NOMO-1 (cell line): ENCODE measurements at regions not wholly inside any gene's neighbourhood (a gene's known extent, or its start where the extent isn't known, plus 50 kb on each side); places are given as distances from the start of the nearest gene placed in this dataset.
"Not testable (repeated sequence)": the region's sequence is repeated elsewhere in the genome, so short reads cannot be mapped to it uniquely, and the experiment has no call there.

ENCODE experiments used
- DNase-seq, 2 experiments: peaks; one replicate each; lab custom pipeline; 2025; ENCODE audit not compliant: unreplicated experiment in 2 of 2; lab: John Stamatoyannopoulos, UW

- DNase-seq = no peak
These were observed 655.2 kb downstream of the FAM133A start for GRCh38 chrX:94329182-94329581.

DNA sequence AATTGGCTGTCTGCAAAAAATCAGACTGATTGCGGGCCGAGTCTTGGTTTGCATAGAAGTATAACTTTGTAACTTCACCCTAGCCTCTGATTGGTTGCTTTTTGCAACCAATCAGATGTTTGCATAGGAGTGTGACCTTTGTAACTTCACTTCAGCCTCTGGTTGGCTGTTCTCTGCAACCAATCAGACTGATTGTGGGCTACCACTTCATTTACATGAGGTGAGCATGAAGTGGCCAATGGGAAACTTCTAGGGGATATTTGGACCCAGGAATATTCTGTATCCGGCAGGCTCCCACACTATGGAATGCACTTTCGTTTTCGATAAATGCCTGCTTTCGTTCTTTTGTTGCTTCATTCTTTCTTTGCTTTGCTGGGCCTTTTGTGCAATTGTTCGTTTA lies 667.7 kb downstream of the FAM133A start:
- DNase-seq = not testable (repeated sequence)

- DNase-seq = no peak
These were observed 687.2 kb downstream of the FAM133A start for GRCh38 chrX:94361241-94361640.

- DNase-seq = no peak
These were observed 691.7 kb downstream of the FAM133A start for GRCh38 chrX:94365736-94366135.

DNA sequence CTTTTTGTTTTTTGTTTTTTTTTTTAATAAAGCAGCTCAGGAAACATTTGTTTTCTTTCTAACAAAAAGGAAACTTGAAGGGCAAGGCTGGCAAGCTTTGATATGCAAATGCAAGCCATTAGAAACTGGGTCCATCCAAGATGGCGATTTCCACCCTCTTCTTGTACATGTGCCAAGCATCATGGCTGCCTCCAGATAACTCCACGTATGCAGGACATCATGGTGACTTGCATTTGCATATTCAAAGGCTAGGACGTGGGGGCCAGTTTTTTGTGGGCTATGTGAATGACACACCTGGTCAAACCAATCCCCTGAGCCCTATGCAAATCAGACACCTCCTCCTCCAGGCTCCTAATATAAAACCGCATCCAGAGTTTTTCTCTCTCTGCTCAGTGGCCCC lies 692.6 kb downstream of the FAM133A start:
- no peak for DNase-seq

- no peak for DNase-seq
These were observed 715.0 kb downstream of the FAM133A start for GRCh38 chrX:94389044-94389443.

- DNase-seq = no peak
These were observed 726.5 kb downstream of the FAM133A start for GRCh38 chrX:94400488-94400887.

GRCh38 chrX:94401426-94401825 lies 727.4 kb downstream of the FAM133A start:
- DNase-seq = no peak

- no peak for DNase-seq
These were observed 740.7 kb downstream of the FAM133A start for GRCh38 chrX:94414746-94415145.

GRCh38 chrX:94418065-94418464 lies 744.1 kb downstream of the FAM133A start:
- DNase-seq = no peak

GRCh38 chrX:94424456-94424855 lies 750.5 kb downstream of the FAM133A start:
- DNase-seq = no peak

- DNase-seq = no peak
These were observed 756.1 kb downstream of the FAM133A start for GRCh38 chrX:94430091-94430490.

GRCh38 chrX:94435799-94436198 lies 761.8 kb downstream of the FAM133A start:
- no peak for DNase-seq

DNA sequence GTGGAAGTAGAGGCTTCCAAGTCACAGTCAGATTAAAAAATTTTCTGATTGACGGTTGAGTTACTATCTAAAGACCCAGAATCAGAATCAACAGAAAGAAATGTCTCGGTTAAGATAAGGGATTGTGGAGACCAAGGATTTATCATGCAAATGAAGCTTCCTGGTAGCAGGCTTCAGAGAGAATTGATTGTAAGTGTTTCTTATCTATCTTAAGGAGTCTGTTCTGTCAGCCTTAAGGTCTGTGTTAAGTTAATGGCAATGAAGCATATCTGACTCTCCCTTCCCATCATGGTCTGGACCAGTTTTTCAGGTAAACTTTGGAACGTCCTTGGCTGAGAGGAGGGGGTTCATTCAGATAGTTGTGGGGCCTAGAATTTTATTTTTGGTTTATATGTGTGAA lies 780.2 kb downstream of the FAM133A start:
- no peak for DNase-seq

DNA sequence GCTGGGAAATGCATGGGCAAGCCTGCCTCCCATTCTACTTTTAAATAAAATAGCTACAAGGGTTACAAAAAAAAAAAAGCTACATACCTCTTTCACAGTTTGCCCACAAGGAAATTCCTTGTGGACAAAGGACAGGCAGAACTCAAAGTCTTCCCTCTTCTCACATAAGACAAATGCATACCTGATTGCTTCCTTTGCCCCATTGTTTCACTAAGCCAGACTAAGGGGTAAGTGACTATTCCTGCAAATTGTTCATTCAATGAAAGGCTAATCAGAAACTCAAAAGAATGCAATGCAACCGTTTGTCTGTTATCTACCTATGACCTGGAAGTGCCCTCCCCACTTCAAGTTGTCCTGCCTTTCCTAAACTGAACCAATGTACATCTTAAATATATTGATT lies 780.6 kb downstream of the FAM133A start:
- DNase-seq = no peak

DNA sequence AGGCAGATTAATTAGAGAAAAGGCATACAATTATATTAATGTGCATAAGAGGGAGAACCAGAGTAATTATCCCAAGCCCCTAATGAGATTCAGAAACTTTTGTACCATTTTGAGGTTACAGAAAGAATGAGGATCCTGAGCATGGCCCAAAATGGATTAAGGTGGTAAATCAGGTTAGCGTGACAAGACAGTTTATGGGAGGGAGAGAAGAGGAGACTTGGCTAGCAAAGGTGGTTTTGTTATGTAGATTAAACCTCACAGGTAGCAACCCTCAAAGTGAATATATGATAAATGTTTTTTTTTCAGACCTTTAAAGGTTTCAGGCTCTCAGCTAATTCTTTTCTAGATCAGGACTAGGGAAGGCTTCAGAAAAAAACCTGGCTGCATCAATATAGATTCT lies 781.8 kb downstream of the FAM133A start:
- no peak for DNase-seq

DNA sequence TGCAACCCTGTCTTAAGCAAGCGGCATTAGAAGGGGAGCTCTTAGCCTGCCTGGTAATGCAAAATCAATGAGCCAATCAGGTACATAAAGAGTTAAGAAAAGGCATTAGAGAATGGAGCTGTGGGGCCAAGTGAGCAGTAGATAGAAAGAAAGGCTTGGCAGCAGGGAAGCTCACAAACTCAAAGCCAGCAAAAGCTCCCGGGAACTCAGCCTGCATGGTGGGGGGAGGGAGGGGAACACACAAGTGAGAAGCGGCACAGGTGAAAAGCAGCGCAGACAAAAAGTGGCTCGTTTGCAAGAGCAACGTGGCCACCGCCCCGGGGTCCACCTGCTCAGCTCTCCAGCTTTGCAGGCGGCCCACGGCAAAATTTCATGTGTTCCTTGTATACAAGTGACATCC lies 818.5 kb downstream of the FAM133A start:
- no peak for DNase-seq

- DNase-seq = no peak
These were observed 819.4 kb downstream of the FAM133A start for GRCh38 chrX:94493405-94493804.

DNA sequence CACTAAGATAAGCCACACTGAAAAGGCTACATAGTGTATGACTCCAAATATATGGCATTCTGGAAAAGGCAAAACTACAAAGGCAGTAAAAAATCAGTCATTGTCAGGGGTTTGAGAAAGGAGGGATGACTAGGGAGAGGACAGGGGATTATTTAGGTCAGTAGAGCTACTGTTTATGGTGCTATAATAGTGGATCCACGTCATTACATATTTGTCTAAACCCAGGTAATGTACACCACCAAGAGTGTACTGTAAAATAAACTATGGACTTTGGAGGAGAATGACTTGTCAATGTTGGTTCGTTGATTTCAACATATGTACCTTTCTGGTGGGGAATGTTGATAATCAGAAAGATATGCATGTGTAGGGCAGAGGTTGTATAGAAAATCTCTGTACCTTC lies 837.6 kb downstream of the FAM133A start:
- no peak for DNase-seq

DNA sequence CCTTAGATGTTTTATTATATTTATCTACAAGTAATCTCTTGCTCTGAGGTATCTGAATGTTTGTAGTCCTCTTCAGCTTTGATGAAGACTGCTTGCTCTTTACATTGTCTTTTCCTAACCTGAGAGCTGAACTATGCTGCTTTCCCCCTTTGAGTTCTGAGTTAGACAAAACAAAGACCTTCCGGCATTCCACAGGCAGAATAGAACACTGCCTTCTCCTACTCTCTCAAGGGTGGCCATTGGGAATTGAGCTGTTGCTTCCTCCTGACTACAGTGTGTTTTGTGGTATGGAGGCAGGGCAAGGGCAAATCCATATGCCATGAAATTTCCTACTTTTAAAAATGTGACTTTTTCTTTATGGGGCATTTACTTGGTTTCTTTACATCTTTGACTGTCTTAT lies 841.0 kb downstream of the FAM133A start:
- no peak for DNase-seq

DNA sequence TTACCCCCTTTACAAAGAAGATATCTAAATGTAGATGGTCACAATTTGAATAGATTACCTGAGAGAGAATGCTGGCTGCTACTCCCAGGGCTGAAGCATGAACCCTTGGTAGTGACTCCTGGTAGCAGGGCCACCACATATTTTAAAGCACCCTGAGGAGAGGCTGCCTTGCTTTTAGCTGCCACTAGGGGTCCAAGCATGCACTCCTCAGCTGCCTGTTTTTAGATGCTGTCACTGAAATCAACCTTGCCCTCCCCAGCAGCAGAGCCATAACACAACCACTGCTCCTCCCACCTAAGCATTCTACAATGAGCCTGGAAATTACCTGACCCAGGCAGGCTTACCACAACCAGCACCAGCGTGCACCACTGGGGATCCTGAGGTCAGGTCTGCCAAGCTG lies 850.9 kb downstream of the FAM133A start:
- DNase-seq = no peak

DNA sequence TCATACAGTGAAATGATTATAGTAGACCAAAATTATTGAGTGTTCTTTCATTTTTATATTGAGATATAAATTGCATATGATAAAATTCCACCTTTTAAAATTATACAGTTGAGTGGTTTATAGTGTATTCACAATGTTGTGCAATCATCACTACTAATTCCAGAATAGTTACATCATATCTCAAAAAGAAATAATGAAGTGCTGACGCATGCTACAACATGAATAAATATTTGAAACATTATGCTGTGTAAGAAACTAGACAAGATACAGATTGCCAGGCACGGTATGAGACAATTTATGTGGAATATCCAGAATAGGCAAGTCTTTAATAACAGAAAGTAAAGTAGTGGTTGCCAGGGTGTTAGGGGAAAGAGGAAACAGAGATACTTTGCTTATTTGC lies 871.7 kb downstream of the FAM133A start:
- DNase-seq = no peak

- DNase-seq = no peak
These were observed 877.8 kb downstream of the FAM133A start for GRCh38 chrX:94551831-94552230.

DNA sequence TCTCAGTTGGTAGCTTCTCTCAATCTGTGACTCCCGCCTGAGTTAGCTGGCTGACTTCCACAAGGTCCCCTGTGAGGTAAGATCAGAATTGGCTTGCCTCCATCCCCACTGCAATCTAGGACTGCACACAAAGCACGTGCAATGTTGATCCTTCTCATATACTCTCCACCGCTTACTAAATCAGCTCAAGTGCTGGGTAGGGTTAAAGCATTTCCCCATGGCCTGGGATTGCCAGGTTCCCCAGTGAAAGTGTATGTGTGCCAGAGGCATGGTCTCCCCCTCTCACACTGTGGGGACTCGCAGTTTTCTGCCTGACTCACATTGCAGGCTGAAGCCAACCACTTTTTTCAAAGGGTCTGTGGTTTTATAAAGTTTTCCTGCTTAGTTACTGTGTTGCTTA lies 886.9 kb downstream of the FAM133A start:
- DNase-seq = no peak
